ENCODE measurements at regions not wholly inside any gene's neighbourhood (a gene's known extent, or its start where the extent isn't known, plus 50 kb on each side); places are given as distances from the start of the nearest gene placed in this dataset.

DNA sequence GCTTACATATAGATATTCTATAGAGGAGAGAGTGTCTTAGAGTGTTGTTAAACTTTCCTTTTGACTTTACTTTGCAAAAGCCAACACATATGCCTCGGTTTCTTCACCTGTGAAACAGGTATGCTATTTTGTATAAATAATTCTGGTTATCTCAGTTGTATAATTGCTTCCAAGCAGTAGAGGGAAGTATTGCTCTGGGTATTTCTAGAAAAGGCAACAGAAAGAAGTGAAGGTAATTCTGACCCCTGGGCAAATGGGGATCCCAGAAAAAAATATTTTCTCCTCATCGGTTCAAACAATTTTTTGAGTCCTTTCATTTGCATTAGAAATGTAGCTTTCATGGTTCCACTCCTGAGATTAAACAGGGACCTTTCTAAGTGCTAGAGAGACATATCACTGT, 216.5 kb upstream of the SEMA6D start:
- no peak overlapping the region for H3K27ac ChIP-seq (ENCODE audit: low read depth, low read length)
- no peak overlapping the region for H3K4me3 ChIP-seq (replicated peaks in 1 of 2; ENCODE audit: low read depth in 1 of 2, low read length in 2 of 2)
- no peaks in the 10 kb centered on the region for H3K79me2 ChIP-seq (ENCODE audit: insufficient read depth, low read length)
- intact Hi-C loops (cut with micrococcal nuclease) = no loop called here
- H3K36me3 ChIP-seq (ENCODE audit: control insufficient read depth in 1 of 2, insufficient read depth in 2 of 2, low read length in 2 of 2) = no peaks in the 10 kb centered on the region
- no peaks in the 10 kb centered on the region for H3K27me3 ChIP-seq (ENCODE audit: insufficient read depth, low read length)
- ChIA-PET RAD21 (ENCODE audit: low non-redundant PET in 1 of 2, low total read pairs in 2 of 2, uncharacterized antibody in 2 of 2, unreplicated experiment in 2 of 2) (no interaction called here), POLR2A (no interaction called here), CTCF (no interaction called here)
- ATAC-seq (no peak), DNase-seq (ENCODE audit: low read depth, low spot score) (no peak)
- no peaks in the 10 kb centered on the region for H4K20me1 ChIP-seq (ENCODE audit: insufficient read depth)
- no peaks in the 10 kb centered on the region for H3K4me1 ChIP-seq (ENCODE audit: control insufficient read depth in 1 of 2, insufficient read depth in 2 of 2, low read length in 2 of 2)
- no peak overlapping the region for H3K9ac ChIP-seq (ENCODE audit: low read length)
- H3K4me2 ChIP-seq (ENCODE audit: low read length) = no peak overlapping the region
- no peaks in the 10 kb centered on the region for H3K9me2 ChIP-seq (ENCODE audit: insufficient read depth)
- TF ChIP-seq, protein P1, sequence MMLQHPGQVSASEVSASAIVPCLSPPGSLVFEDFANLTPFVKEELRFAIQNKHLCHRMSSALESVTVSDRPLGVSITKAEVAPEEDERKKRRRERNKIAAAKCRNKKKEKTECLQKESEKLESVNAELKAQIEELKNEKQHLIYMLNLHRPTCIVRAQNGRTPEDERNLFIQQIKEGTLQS (IDR thresholded peaks at IDR 0.05) = no peak
- no peak for TF ChIP-seq ZFX (IDR thresholded peaks at IDR 0.05)
- TF ChIP-seq EZH2 (IDR thresholded peaks at IDR 0.05) = no peak
- no peak for TF ChIP-seq ZNF274 (IDR thresholded peaks at IDR 0.05; ENCODE audit: low read depth, low read length)
- TF ChIP-seq EGR1 (IDR thresholded peaks at IDR 0.05; ENCODE audit: low read depth) = no peak
- TF ChIP-seq CEBPB (IDR thresholded peaks at IDR 0.05; ENCODE audit: low read depth) = no peak
- TF ChIP-seq SIN3A (IDR thresholded peaks at IDR 0.05; ENCODE audit: low read depth) = no peak
- TF ChIP-seq ELF1 (IDR thresholded peaks at IDR 0.05; ENCODE audit: borderline replicate concordance, low read depth) = no peak
- no peak for TF ChIP-seq RAD21 (IDR thresholded peaks at IDR 0.05; ENCODE audit: low read depth)
- TF ChIP-seq EZH2phosphoT487 (IDR thresholded peaks at IDR 0.05; ENCODE audit: borderline replicate concordance) = no peak
- no peak for TF ChIP-seq POLR2A (IDR thresholded peaks at IDR 0.05; ENCODE audit: borderline replicate concordance, extremely low read depth, insufficient read depth, insufficient read length)
- no peak for TF ChIP-seq JUND (IDR thresholded peaks at IDR 0.05)
- TF ChIP-seq FOSL1 (IDR thresholded peaks at IDR 0.05; ENCODE audit: low read depth) = no peak
- TF ChIP-seq SP1 (IDR thresholded peaks at IDR 0.05; ENCODE audit: low read depth) = no peak
- TF ChIP-seq CBX3 (IDR thresholded peaks at IDR 0.05; ENCODE audit: low read depth) = no peak
- TF ChIP-seq, protein P2, sequence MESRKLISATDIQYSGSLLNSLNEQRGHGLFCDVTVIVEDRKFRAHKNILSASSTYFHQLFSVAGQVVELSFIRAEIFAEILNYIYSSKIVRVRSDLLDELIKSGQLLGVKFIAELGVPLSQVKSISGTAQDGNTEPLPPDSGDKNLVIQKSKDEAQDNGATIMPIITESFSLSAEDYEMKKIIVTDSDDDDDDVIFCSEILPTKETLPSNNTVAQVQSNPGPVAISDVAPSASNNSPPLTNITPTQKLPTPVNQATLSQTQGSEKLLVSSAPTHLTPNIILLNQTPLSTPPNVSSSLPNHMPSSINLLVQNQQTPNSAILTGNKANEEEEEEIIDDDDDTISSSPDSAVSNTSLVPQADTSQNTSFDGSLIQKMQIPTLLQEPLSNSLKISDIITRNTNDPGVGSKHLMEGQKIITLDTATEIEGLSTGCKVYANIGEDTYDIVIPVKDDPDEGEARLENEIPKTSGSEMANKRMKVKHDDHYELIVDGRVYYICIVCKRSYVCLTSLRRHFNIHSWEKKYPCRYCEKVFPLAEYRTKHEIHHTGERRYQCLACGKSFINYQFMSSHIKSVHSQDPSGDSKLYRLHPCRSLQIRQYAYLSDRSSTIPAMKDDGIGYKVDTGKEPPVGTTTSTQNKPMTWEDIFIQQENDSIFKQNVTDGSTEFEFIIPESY (IDR thresholded peaks at IDR 0.05; ENCODE audit: extremely low read depth, insufficient replicate concordance, low read length) = no peak
- TF ChIP-seq, protein P3, sequence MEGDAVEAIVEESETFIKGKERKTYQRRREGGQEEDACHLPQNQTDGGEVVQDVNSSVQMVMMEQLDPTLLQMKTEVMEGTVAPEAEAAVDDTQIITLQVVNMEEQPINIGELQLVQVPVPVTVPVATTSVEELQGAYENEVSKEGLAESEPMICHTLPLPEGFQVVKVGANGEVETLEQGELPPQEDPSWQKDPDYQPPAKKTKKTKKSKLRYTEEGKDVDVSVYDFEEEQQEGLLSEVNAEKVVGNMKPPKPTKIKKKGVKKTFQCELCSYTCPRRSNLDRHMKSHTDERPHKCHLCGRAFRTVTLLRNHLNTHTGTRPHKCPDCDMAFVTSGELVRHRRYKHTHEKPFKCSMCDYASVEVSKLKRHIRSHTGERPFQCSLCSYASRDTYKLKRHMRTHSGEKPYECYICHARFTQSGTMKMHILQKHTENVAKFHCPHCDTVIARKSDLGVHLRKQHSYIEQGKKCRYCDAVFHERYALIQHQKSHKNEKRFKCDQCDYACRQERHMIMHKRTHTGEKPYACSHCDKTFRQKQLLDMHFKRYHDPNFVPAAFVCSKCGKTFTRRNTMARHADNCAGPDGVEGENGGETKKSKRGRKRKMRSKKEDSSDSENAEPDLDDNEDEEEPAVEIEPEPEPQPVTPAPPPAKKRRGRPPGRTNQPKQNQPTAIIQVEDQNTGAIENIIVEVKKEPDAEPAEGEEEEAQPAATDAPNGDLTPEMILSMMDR (IDR thresholded peaks at IDR 0.05 in 2 of 3, conservative IDR thresholded peaks at IDR 0.05 in 1 of 3; ENCODE audit: borderline replicate concordance in 1 of 3, insufficient read depth in 1 of 3, low read depth in 2 of 3, low read length in 2 of 3) = no peak
- no TSS peak for BruUV-seq (replicated peaks)
- H3K9me3 ChIP-seq (ENCODE audit: control insufficient read depth in 1 of 2, insufficient read depth in 1 of 2, low read depth in 1 of 2, low read length in 2 of 2) = peaks cover 0 to 59% of the 10 kb centered on the region in 2 experiments; a peak in 2 of 4 replicates
- no peak overlapping the region for H2AFZ ChIP-seq (ENCODE audit: low read depth, low read length, poor library complexity, severe bottlenecking)

All from HCT116 (cell line).